Smooth muscle cell (in vitro differentiated cells): ENCODE measurements at regions not wholly inside any gene's neighbourhood (a gene's known extent, or its start where the extent isn't known, plus 50 kb on each side); places are given as distances from the start of the nearest gene placed in this dataset.

Source experiments
- DNase-seq: peaks from one replicate; lab custom pipeline; 2025; ENCODE audit not compliant: unreplicated experiment; lab: John Stamatoyannopoulos, UW
- H2AFZ ChIP-seq: fragments of 200-600 bp; sonication (generic); 2 replicates; pipeline ENCODE4 v1.6.0; 2016; ENCODE audit warnings: antibody characterized with exemption, low read depth, mild to moderate bottlenecking
- H3F3A ChIP-seq: fragments of 200-600 bp; sonication (generic); 2 replicates; pipeline ENCODE4 v1.6.0; 2017; ENCODE audit warnings: antibody characterized with exemption, low read depth
- H3K27ac ChIP-seq: fragments of 200-600 bp; sonication (generic); 2 replicates; pipeline ENCODE4 v1.5.1; 2016; ENCODE audit warnings: low read depth, mild to moderate bottlenecking
- H3K27me3 ChIP-seq: fragments of 200-600 bp; sonication (generic); 2 replicates; pipeline ENCODE4 v1.6.1; 2016; ENCODE audit warnings: low read depth, mild to moderate bottlenecking
- H3K36me3 ChIP-seq: fragments of 200-600 bp; sonication (generic); 2 replicates; pipeline ENCODE4 v1.5.1; 2016; ENCODE audit warnings: low read depth
- H3K4me1 ChIP-seq: fragments of 200-600 bp; sonication (generic); 2 replicates; pipeline ENCODE4 v1.5.1; 2016; ENCODE audit warnings: low read depth
- H3K4me2 ChIP-seq: fragments of 200-600 bp; sonication (generic); 2 replicates; pipeline ENCODE4 v1.6.0; 2016; ENCODE audit warnings: mild to moderate bottlenecking
- H3K4me3 ChIP-seq: fragments of 200-600 bp; sonication (generic); 2 replicates; pipeline ENCODE4 v1.5.1; 2016; ENCODE audit warnings: mild to moderate bottlenecking
- H3K79me2 ChIP-seq: fragments of 200-600 bp; sonication (generic); 2 replicates; pipeline ENCODE4 v1.6.0; 2016; ENCODE audit warnings: low read depth, mild to moderate bottlenecking
- H3K9ac ChIP-seq: fragments of 200-600 bp; sonication (generic); 2 replicates; pipeline ENCODE4 v1.6.0; 2016; ENCODE audit warnings: low read depth
- H3K9me3 ChIP-seq: fragments of 200-600 bp; sonication (generic); replicated peaks from 2 replicates; pipeline ENCODE4 v1.5.1; 2016; ENCODE audit warnings: low read depth
- H4K20me1 ChIP-seq: fragments of 200-600 bp; sonication (generic); 2 replicates; pipeline ENCODE4 v1.6.0; 2016; ENCODE audit warnings: low read depth
- WGBS: methylation state at CpG from one replicate; pipeline ENCODE4 v1.1.7; 2016; ENCODE audit warnings: low lambda C conversion rate; 5-methylcytosine and 5-hydroxymethylcytosine counted together
- TF ChIP-seq, protein P1 (sequence below): fragments of 200-600 bp; sonication (generic); IDR thresholded peaks from 2 replicates; pipeline ENCODE4 v1.5.1; 2017; ENCODE audit warnings: borderline replicate concordance, mild to moderate bottlenecking, antibody characterized with exemption; ENCODE audit not compliant: insufficient read depth, poor library complexity, severe bottlenecking

DNA sequence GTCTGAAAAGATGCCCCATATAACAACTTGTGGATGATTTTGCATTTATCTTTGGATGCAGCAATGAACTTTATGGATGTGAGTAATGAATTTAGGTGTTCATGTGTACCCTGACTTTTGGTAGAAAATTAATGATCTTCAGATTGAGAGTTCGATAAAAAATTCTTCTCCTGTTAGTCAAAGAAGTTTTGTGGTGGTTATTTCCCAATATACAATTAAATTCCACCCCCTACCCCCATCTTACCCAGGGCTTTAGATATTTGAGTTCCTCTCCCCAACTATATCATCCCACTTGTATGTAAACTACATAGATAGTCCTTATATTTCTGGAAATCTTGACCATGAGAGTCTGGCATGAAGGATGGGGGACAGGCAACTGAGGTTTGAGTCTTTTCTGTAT is 126.1 kb upstream of the ALDH1A3 start:
- Histone ChIP-seq H3K27ac (no peak overlapping the region), H4K20me1 (no peaks in the 10 kb centered on the region), H3K79me2 (no peaks in the 10 kb centered on the region), H3K36me3 (no peaks in the 10 kb centered on the region), H2AFZ (no peak overlapping the region), H3K4me3 (no peak overlapping the region), H3K9me3 (no peaks in the 10 kb centered on the region), H3K4me2 (no peak overlapping the region), H3K9ac (no peak overlapping the region), H3K4me1 (no peaks in the 10 kb centered on the region), H3F3A (no peaks in the 10 kb centered on the region), H3K27me3 (no peaks in the 10 kb centered on the region)
- WGBS: 91% methylated on average over 1 of the region's 1 CpG
- DNase-seq: no peak
- TF ChIP-seq, protein P1, sequence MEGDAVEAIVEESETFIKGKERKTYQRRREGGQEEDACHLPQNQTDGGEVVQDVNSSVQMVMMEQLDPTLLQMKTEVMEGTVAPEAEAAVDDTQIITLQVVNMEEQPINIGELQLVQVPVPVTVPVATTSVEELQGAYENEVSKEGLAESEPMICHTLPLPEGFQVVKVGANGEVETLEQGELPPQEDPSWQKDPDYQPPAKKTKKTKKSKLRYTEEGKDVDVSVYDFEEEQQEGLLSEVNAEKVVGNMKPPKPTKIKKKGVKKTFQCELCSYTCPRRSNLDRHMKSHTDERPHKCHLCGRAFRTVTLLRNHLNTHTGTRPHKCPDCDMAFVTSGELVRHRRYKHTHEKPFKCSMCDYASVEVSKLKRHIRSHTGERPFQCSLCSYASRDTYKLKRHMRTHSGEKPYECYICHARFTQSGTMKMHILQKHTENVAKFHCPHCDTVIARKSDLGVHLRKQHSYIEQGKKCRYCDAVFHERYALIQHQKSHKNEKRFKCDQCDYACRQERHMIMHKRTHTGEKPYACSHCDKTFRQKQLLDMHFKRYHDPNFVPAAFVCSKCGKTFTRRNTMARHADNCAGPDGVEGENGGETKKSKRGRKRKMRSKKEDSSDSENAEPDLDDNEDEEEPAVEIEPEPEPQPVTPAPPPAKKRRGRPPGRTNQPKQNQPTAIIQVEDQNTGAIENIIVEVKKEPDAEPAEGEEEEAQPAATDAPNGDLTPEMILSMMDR: no peak

DNA sequence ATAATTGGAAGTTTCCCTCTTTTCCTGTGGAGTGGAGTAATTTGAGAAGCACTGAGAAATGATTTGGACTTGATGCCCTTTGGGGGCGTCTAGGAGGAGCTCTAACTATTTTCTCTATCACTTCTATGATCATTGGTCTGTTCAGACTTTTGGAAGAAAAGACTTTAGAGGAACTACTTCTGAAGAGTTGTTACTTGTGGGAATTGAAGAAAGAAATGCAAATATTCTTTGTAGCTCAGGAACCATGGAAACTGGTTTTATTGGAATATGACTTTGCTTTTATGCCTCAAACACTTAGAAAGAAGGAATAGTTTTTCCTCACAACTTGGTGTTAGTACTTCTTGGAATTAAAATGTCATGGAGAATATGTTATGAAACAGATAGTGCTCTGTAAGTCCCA is 122.0 kb upstream of the ALDH1A3 start:
- Histone ChIP-seq H3K4me1 (peaks cover 5% of the 10 kb centered on the region), H3K4me3 (no peak overlapping the region), H3K27ac (no peak overlapping the region), H3K4me2 (no peak overlapping the region), H3K36me3 (no peaks in the 10 kb centered on the region), H4K20me1 (no peaks in the 10 kb centered on the region), H3K9ac (no peak overlapping the region), H3K79me2 (no peaks in the 10 kb centered on the region), H2AFZ (no peak overlapping the region), H3F3A (no peaks in the 10 kb centered on the region), H3K27me3 (no peaks in the 10 kb centered on the region), H3K9me3 (no peaks in the 10 kb centered on the region)
- TF ChIP-seq, protein P1: no peak
- WGBS: 90% methylated on average over 1 of the region's 1 CpG
- DNase-seq: no peak

DNA sequence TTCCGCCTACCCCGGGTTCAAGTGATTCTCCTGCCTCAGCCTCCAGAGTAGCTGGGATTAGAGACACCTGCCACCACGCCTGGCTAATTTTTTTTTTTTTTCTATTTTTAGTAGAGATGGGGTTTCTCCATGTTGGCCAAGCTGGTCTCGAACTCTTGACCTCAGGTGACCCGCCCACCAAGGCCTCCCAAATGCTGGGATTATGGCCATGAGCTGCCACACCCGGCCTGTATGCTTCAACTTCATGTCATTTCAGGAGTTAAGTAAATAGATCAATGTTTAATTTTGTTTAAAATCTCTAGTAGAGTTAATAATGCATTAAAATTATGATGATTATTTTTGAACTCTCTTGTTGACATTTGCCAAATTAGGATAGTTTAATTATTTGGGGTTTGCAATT is 121.1 kb upstream of the ALDH1A3 start:
- WGBS: 94% methylated on average over 6 of the region's 6 CpGs
- H3F3A ChIP-seq: no peaks in the 10 kb centered on the region
- no peaks in the 10 kb centered on the region for H3K79me2 ChIP-seq
- peaks cover 5% of the 10 kb centered on the region for H3K4me1 ChIP-seq
- no peaks in the 10 kb centered on the region for H3K27me3 ChIP-seq
- no peak overlapping the region for H3K9ac ChIP-seq
- H3K4me3 ChIP-seq: no peak overlapping the region
- TF ChIP-seq, protein P1: no peak
- no peaks in the 10 kb centered on the region for H3K36me3 ChIP-seq
- H3K4me2 ChIP-seq: peak overlapping the region; percentile 80
- peak overlapping the region; percentile 37 for H3K27ac ChIP-seq
- DNase-seq: no peak
- no peaks in the 10 kb centered on the region for H3K9me3 ChIP-seq
- H2AFZ ChIP-seq: no peak overlapping the region
- H4K20me1 ChIP-seq: no peaks in the 10 kb centered on the region

- Histone ChIP-seq H3K9ac (no peak overlapping the region), H3K27me3 (no peaks in the 10 kb centered on the region), H3K36me3 (no peaks in the 10 kb centered on the region), H3F3A (no peaks in the 10 kb centered on the region), H2AFZ (no peak overlapping the region), H3K9me3 (no peaks in the 10 kb centered on the region), H3K4me1 (peaks cover 5% of the 10 kb centered on the region), H3K4me3 (peak overlapping the region; percentile 28), H3K4me2 (peak overlapping the region; percentile 80), H3K79me2 (no peaks in the 10 kb centered on the region), H4K20me1 (no peaks in the 10 kb centered on the region), H3K27ac (peak overlapping the region; percentile 37)
- TF ChIP-seq, protein P1: no peak
- no peak for DNase-seq
- WGBS: 16% methylated on average over 6 of the region's 6 CpGs
These were observed 120.5 kb upstream of the ALDH1A3 start for GRCh38 chr15:100759106-100759505.
